Amygdala (tissue), 56 donors: ENCODE measurements at regions not wholly inside any gene's neighbourhood (a gene's known extent, or its start where the extent isn't known, plus 50 kb on each side); places are given as distances from the start of the nearest gene placed in this dataset.

Source experiments
- DNase-seq, 56 donors: peaks; one replicate each; lab custom pipeline; 2025; lab: John Stamatoyannopoulos, UW

- no peak for DNase-seq
These were observed 744.5 kb upstream of the LINC00305 start for GRCh38 chr18:64893349-64893748.

GRCh38 chr18:64888956-64889355 is 740.1 kb upstream of the LINC00305 start:
- DNase-seq, result no peak

GRCh38 chr18:64886995-64887394 is 738.1 kb upstream of the LINC00305 start:
- no peak for DNase-seq

- DNase-seq, result no peak
These were observed 734.0 kb upstream of the LINC00305 start for GRCh38 chr18:64882896-64883295.

- no peak for DNase-seq
These were observed 727.9 kb upstream of the LINC00305 start for GRCh38 chr18:64876833-64877232.

- DNase-seq, result no peak
These were observed 724.0 kb upstream of the LINC00305 start for GRCh38 chr18:64872710-64873458.

- DNase-seq, result no peak
These were observed 705.2 kb upstream of the LINC00305 start for GRCh38 chr18:64854112-64854511.

- no peak for DNase-seq
These were observed 703.4 kb upstream of the LINC00305 start for GRCh38 chr18:64852281-64852680.

GRCh38 chr18:64851726-64852125 is 702.8 kb upstream of the LINC00305 start:
- no peak for DNase-seq

- DNase-seq, result no peak
These were observed 701.9 kb upstream of the LINC00305 start for GRCh38 chr18:64850791-64851190.

GRCh38 chr18:64840911-64841701 is 692.2 kb upstream of the LINC00305 start:
- no peak for DNase-seq

- no peak for DNase-seq
These were observed 661.5 kb upstream of the LINC00305 start for GRCh38 chr18:64810354-64810753.

- DNase-seq, result no peak
These were observed 660.9 kb upstream of the LINC00305 start for GRCh38 chr18:64809801-64810200.

GRCh38 chr18:64807560-64807959 is 658.7 kb upstream of the LINC00305 start:
- DNase-seq, result peak in 9 of 56 donors; percentile 0 to 7 (median 3)

- no peak for DNase-seq
These were observed 657.8 kb upstream of the LINC00305 start for GRCh38 chr18:64806691-64807090.

- peak in 2 of 56 donors; percentile 0 to 7 for DNase-seq
These were observed 657.3 kb upstream of the LINC00305 start for GRCh38 chr18:64806232-64806631.

GRCh38 chr18:64803471-64803870 is 654.6 kb upstream of the LINC00305 start:
- DNase-seq, result no peak

- no peak for DNase-seq
These were observed 651.3 kb upstream of the LINC00305 start for GRCh38 chr18:64800151-64800550.

GRCh38 chr18:64799376-64799775 is 650.5 kb upstream of the LINC00305 start:
- DNase-seq, result no peak

GRCh38 chr18:64791236-64791635 is 642.3 kb upstream of the LINC00305 start:
- no peak for DNase-seq

- no peak for DNase-seq
These were observed 636.8 kb upstream of the LINC00305 start for GRCh38 chr18:64785686-64786085.

- DNase-seq, result no peak
These were observed 628.7 kb upstream of the LINC00305 start for GRCh38 chr18:64777556-64777955.
